Lung (tissue), 11 donors: ENCODE measurements at regions not wholly inside any gene's neighbourhood (a gene's known extent, or its start where the extent isn't known, plus 50 kb on each side); places are given as distances from the start of the nearest gene placed in this dataset.
"Not testable (repeated sequence)": the region's sequence is repeated elsewhere in the genome, so short reads cannot be mapped to it uniquely, and the experiment has no call there.

ENCODE experiments used
- ATAC-seq: fragments of 200-7000 bp; cut with Tn5 transposase; one replicate; pipeline ENCODE4 v1.9.1; 2020; ENCODE audit warnings: moderate number of reproducible peaks; ENCODE audit not compliant: insufficient read depth, low FRiP score
- DNase-seq, 3 donors: peaks; one replicate each; pipeline ENCODE4 v3.0.0-alpha.2; 2013 to 2017
- H3K27ac ChIP-seq, 2 donors: one replicate each; pipeline ENCODE4 v1.5.1; 2013; ENCODE audit warnings: mild to moderate bottlenecking in 2 of 2, moderate library complexity in 2 of 2, control low read depth in 1 of 2, inconsistent platforms in 1 of 2, low read depth in 1 of 2, low read length in 1 of 2
- H3K27me3 ChIP-seq, 3 donors: one replicate each; pipeline ENCODE4 v1.5.1; 2013; ENCODE audit warnings: low read length in 2 of 3; ENCODE audit not compliant: control insufficient read depth in 3 of 3, insufficient read depth in 3 of 3
- H3K36me3 ChIP-seq, 4 donors: one replicate each; pipeline ENCODE4 v1.5.1; 2013; ENCODE audit warnings: low read length in 4 of 4, mild to moderate bottlenecking in 1 of 4, moderate library complexity in 1 of 4; ENCODE audit not compliant: control insufficient read depth in 4 of 4, insufficient read depth in 4 of 4
- H3K4me1 ChIP-seq, 5 donors: one replicate each; pipeline ENCODE4 v1.5.1; 2013; ENCODE audit warnings: low read length in 5 of 5, mild to moderate bottlenecking in 2 of 5, moderate library complexity in 1 of 5; ENCODE audit not compliant: control insufficient read depth in 5 of 5, insufficient read depth in 5 of 5
- H3K4me3 ChIP-seq: one replicate; pipeline ENCODE4 v1.5.1; 2013; ENCODE audit warnings: mild to moderate bottlenecking, control low read depth, moderate library complexity
- H3K9ac ChIP-seq, 2 donors: one replicate each; pipeline ENCODE4 v1.5.1; 2013; ENCODE audit warnings: low read length in 2 of 2, control low read depth in 1 of 2; ENCODE audit not compliant: insufficient read depth in 1 of 2
- H3K9me3 ChIP-seq, 4 donors: one replicate each; pipeline ENCODE4 v1.5.1; 2013; ENCODE audit warnings: low read length in 3 of 4, mild to moderate bottlenecking in 1 of 4, moderate library complexity in 1 of 4; ENCODE audit not compliant: control insufficient read depth in 4 of 4, insufficient read depth in 3 of 4
- CTCF ChIP-seq: IDR thresholded peaks from 2 replicates; pipeline ENCODE4 v1.5.1; 2012; ENCODE audit warnings: mild to moderate bottlenecking; ENCODE audit errors: control extremely low read depth, extremely low read depth
- WGBS, 2 donors: extraction: QIAGEN DNeasy Blood & Tissue Kit; methylation state at CpG; one replicate each; pipeline ENCODE4 v1.1.7; 2013; 5-methylcytosine and 5-hydroxymethylcytosine counted together
- donor health status: control.
- donor health status: control.
- donor health status: Bipolar disorder and iron deficiency.
- donor health status: healthy.
- donor health status: DM: yes; HTN: yes; CAD: no.

- WGBS, 2 donors: 54 to 68% methylated on average over 3 of the region's 3 CpGs
- H3K4me1 ChIP-seq: no peaks in the 10 kb centered on the region
- no peaks in the 10 kb centered on the region for H3K27me3 ChIP-seq
- DNase-seq (no peak), ATAC-seq (no peak)
- H3K9ac ChIP-seq: no peak overlapping the region
- no peak for TF ChIP-seq CTCF
- H3K27ac ChIP-seq: no peak overlapping the region
- H3K9me3 ChIP-seq: no peaks in the 10 kb centered on the region
- H3K4me3 ChIP-seq: no peak overlapping the region
- H3K36me3 ChIP-seq: no peaks in the 10 kb centered on the region
Measured at GRCh38 chr1:94355485-94355980, 62.7 kb upstream of the ABCD3 start.

GRCh38 chr1:94351481-94351880, 66.7 kb upstream of the ABCD3 start:
- no peaks in the 10 kb centered on the region for H3K9me3 ChIP-seq
- no peaks in the 10 kb centered on the region for H3K4me1 ChIP-seq
- H3K9ac ChIP-seq: no peak overlapping the region
- ATAC-seq (no peak), DNase-seq (peak in 1 of 3 donors; percentile 32)
- WGBS, 2 donors: 25 to 53% methylated on average over 2 of the region's 2 CpGs
- H3K27ac ChIP-seq: no peak overlapping the region
- H3K36me3 ChIP-seq: no peaks in the 10 kb centered on the region
- H3K4me3 ChIP-seq: no peak overlapping the region
- no peak for TF ChIP-seq CTCF
- no peaks in the 10 kb centered on the region for H3K27me3 ChIP-seq

GRCh38 chr1:94350350-94350924, 67.8 kb upstream of the ABCD3 start:
- H3K9me3 ChIP-seq: no peaks in the 10 kb centered on the region
- no peaks in the 10 kb centered on the region for H3K4me1 ChIP-seq
- no peak for DNase-seq
- H3K36me3 ChIP-seq: no peaks in the 10 kb centered on the region
- 68 to 75% methylated on average over 1 of the region's 1 CpG for WGBS, 2 donors
- no peak overlapping the region for H3K27ac ChIP-seq
- H3K27me3 ChIP-seq: no peaks in the 10 kb centered on the region
- no peak overlapping the region for H3K4me3 ChIP-seq
- H3K9ac ChIP-seq: no peak overlapping the region
- ATAC-seq: no peak
- TF ChIP-seq CTCF: no peak

- no peak for ATAC-seq
- TF ChIP-seq CTCF: no peak
- 78 to 79% methylated on average over 2 of the region's 2 CpGs for WGBS, 2 donors
Measured at GRCh38 chr1:94349853-94350252, 68.3 kb upstream of the ABCD3 start.

GRCh38 chr1:94348386-94348785, 69.8 kb upstream of the ABCD3 start:
- ATAC-seq, H3K9me3 ChIP-seq, H3K4me1 ChIP-seq, H3K4me3 ChIP-seq, DNase-seq, H3K27me3 ChIP-seq, H3K9ac ChIP-seq, H3K36me3 ChIP-seq, H3K27ac ChIP-seq: not testable (repeated sequence)
- 84 to 85% methylated on average over 2 of the region's 2 CpGs for WGBS, 2 donors

More at GRCh38 chr1:94349853-94350252, 68.3 kb upstream of the ABCD3 start:
- no peak overlapping the region for H3K9ac ChIP-seq
- H3K27ac ChIP-seq: no peak overlapping the region
- no peaks in the 10 kb centered on the region for H3K9me3 ChIP-seq
- H3K4me3 ChIP-seq: no peak overlapping the region
- H3K4me1 ChIP-seq: no peaks in the 10 kb centered on the region
- no peak for DNase-seq
- no peaks in the 10 kb centered on the region for H3K36me3 ChIP-seq
- no peaks in the 10 kb centered on the region for H3K27me3 ChIP-seq
